CD14-positive monocyte (primary cell): ENCODE measurements at regions not wholly inside any gene's neighbourhood (a gene's known extent, or its start where the extent isn't known, plus 50 kb on each side); places are given as distances from the start of the nearest gene placed in this dataset.
A peak's percentile ranks its signal among the peaks of the same experiment; 100 is the strongest.
"Not testable (repeated sequence)": the region's sequence is repeated elsewhere in the genome, so short reads cannot be mapped to it uniquely, and the experiment has no call there.

Experiments
- DNase-seq, 3 donors: peaks; one replicate each; pipeline ENCODE4 v3.0.0-alpha.2; 2011 to 2022
- H2AFZ ChIP-seq: 2 replicates; pipeline ENCODE4 v1.6.0; 2012; ENCODE audit warnings: mild to moderate bottlenecking, low read depth, low read length, inconsistent platforms; ENCODE audit not compliant: insufficient read depth, poor library complexity, severe bottlenecking
- H3K27ac ChIP-seq, 2 donors: 1 replicate in 1 of 2; 2 replicates in 1 of 2; pipeline ENCODE4 v1.5.1; 2012 to 2013; ENCODE audit warnings: low read length in 2 of 2, control low read depth in 1 of 2, inconsistent platforms in 1 of 2, low read depth in 1 of 2, mild to moderate bottlenecking in 1 of 2
- H3K27me3 ChIP-seq, 2 donors: one replicate each; pipeline versions ENCODE4 v1.6.0 to v1.6.1; 2011 to 2013; ENCODE audit warnings: low read length in 2 of 2; ENCODE audit not compliant: control insufficient read depth in 2 of 2, insufficient read depth in 2 of 2
- H3K36me3 ChIP-seq, 2 donors: replicated peaks in 1 of 2; 1 replicate in 1 of 2; 2 replicates in 1 of 2; pipeline versions ENCODE4 v1.5.1 to v1.6.1; 2012 to 2013; ENCODE audit warnings: low read length in 2 of 2, control low read depth in 1 of 2, inconsistent platforms in 1 of 2, mild to moderate bottlenecking in 1 of 2; ENCODE audit not compliant: insufficient read depth in 2 of 2, control insufficient read depth in 1 of 2
- H3K4me1 ChIP-seq, 2 donors: 1 replicate in 1 of 2; 2 replicates in 1 of 2; pipeline versions ENCODE4 v1.5.1 to v1.6.1; 2012 to 2013; ENCODE audit warnings: low read length in 2 of 2, control low read depth in 1 of 2, inconsistent platforms in 1 of 2, mild to moderate bottlenecking in 1 of 2, moderate library complexity in 1 of 2; ENCODE audit not compliant: insufficient read depth in 2 of 2, control insufficient read depth in 1 of 2
- H3K4me2 ChIP-seq: replicated peaks from 2 replicates; pipeline ENCODE3; 2012; ENCODE audit warnings: low read length, moderate library complexity, mild to moderate bottlenecking; ENCODE audit not compliant: poor library complexity, severe bottlenecking; ENCODE audit errors: extremely low read depth
- H3K4me3 ChIP-seq, 3 experiments: fragments of 200-600 bp in 1 of 3; sonication (generic) in 1 of 3; replicated peaks in 1 of 3; 1 replicate in 2 of 3; 2 replicates in 1 of 3; pipeline ENCODE4 v1.5.1; 2011 to 2013; ENCODE audit warnings: low read length in 3 of 3, mild to moderate bottlenecking in 3 of 3, control low read depth in 2 of 3, low read depth in 2 of 3, inconsistent platforms in 1 of 3, moderate library complexity in 1 of 3
- H3K79me2 ChIP-seq: 2 replicates; pipeline ENCODE4 v1.6.0; 2012; ENCODE audit warnings: mild to moderate bottlenecking, control low read depth, inconsistent platforms, low read length, moderate library complexity; ENCODE audit not compliant: insufficient read depth
- H3K9ac ChIP-seq: 2 replicates; pipeline ENCODE4 v1.6.0; 2017; ENCODE audit warnings: low read length, mild to moderate bottlenecking; ENCODE audit not compliant: insufficient read depth, poor library complexity, severe bottlenecking
- H3K9me3 ChIP-seq, 2 donors: replicated peaks in 1 of 2; 1 replicate in 1 of 2; 2 replicates in 1 of 2; pipeline versions ENCODE4 v1.5.1 to v1.6.1; 2012 to 2013; ENCODE audit warnings: low read length in 2 of 2, control low read depth in 1 of 2; ENCODE audit not compliant: control insufficient read depth in 1 of 2, insufficient read depth in 1 of 2
- H4K20me1 ChIP-seq: 2 replicates; pipeline ENCODE4 v1.6.0; 2012; ENCODE audit warnings: mild to moderate bottlenecking, low read length, control low read depth, moderate library complexity; ENCODE audit not compliant: insufficient read depth
- H3K27ac Mint-ChIP-seq, 7 donors: one replicate each; pipeline ENCODE4 v1.8.0; 2020; ENCODE audit warnings: mild to moderate bottlenecking in 7 of 7, mixed read lengths in 7 of 7, moderate library complexity in 6 of 7, inconsistent platforms in 2 of 7
- H3K27me3 Mint-ChIP-seq, 3 donors: one replicate each; pipeline ENCODE4 v1.8.0; 2021 to 2022; ENCODE audit warnings: low read depth in 3 of 3, mild to moderate bottlenecking in 3 of 3, mixed read lengths in 3 of 3, moderate library complexity in 3 of 3, inconsistent platforms in 1 of 3
- H3K36me3 Mint-ChIP-seq, 2 donors: one replicate each; pipeline ENCODE4 v1.8.0; 2020; ENCODE audit warnings: mixed read lengths in 2 of 2, inconsistent platforms in 1 of 2, mild to moderate bottlenecking in 1 of 2
- H3K4me1 Mint-ChIP-seq: one replicate; pipeline ENCODE4 v1.8.0; 2020; ENCODE audit warnings: mild to moderate bottlenecking, mixed read lengths
- H3K4me3 Mint-ChIP-seq, 2 donors: one replicate each; pipeline ENCODE4 v1.8.0; 2020; ENCODE audit warnings: mild to moderate bottlenecking in 2 of 2, mixed read lengths in 2 of 2, moderate library complexity in 1 of 2
- H3K9me3 Mint-ChIP-seq, 7 donors: one replicate each; pipeline ENCODE4 v1.8.0; 2020 to 2022; ENCODE audit warnings: mixed read lengths in 7 of 7, mild to moderate bottlenecking in 6 of 7, moderate library complexity in 6 of 7, inconsistent platforms in 2 of 7
- WGBS: methylation state at CpG from one replicate; pipeline ENCODE4 v1.1.5; 2013; ENCODE audit warnings: missing lambda C conversion rate; ENCODE audit not compliant: insufficient coverage; 5-methylcytosine and 5-hydroxymethylcytosine counted together
- intact Hi-C, 2 donors: fragments of 100-400 bp; cut with micrococcal nuclease; formaldehyde crosslinking; loops; one replicate each; pipeline versions ENCODE4 v1.15.0 to v1.15.1; 2023
- TF ChIP-seq, protein P1 (sequence below): fragments of 200-600 bp; IDR thresholded peaks from one replicate; pipeline ENCODE4 v1.8.0; 2022; ENCODE audit warnings: antibody characterized with exemption, mild to moderate bottlenecking

GRCh38 chr2:224171226-224171625 is 132.1 kb upstream of the SERPINE2 start:
- Histone ChIP-seq H3K9me3 (no peaks in the 10 kb centered on the region), H3K27me3 (no peaks in the 10 kb centered on the region), H3K27ac (no peak overlapping the region), H4K20me1 (no peaks in the 10 kb centered on the region), H3K36me3 (no peaks in the 10 kb centered on the region), H3K4me2 (no peak overlapping the region), H3K79me2 (no peaks in the 10 kb centered on the region), H3K4me3 (no peak overlapping the region), H3K4me1 (no peaks in the 10 kb centered on the region), H2AFZ (no peak overlapping the region), H3K9ac (no peak overlapping the region)
- Mint-ChIP-seq H3K9me3 (peaks cover 0 to 6% (median 0%) of the 10 kb centered on the region in 7 donors), H3K27ac (no peak overlapping the region), H3K27me3 (peaks cover 0 to 2% (median 0%) of the 10 kb centered on the region in 3 donors), H3K36me3 (no peaks in the 10 kb centered on the region), H3K4me1 (no peaks in the 10 kb centered on the region), H3K4me3 (no peak overlapping the region)
- 78% methylated on average over 2 of the region's 3 CpGs for WGBS
- TF ChIP-seq, protein P1, sequence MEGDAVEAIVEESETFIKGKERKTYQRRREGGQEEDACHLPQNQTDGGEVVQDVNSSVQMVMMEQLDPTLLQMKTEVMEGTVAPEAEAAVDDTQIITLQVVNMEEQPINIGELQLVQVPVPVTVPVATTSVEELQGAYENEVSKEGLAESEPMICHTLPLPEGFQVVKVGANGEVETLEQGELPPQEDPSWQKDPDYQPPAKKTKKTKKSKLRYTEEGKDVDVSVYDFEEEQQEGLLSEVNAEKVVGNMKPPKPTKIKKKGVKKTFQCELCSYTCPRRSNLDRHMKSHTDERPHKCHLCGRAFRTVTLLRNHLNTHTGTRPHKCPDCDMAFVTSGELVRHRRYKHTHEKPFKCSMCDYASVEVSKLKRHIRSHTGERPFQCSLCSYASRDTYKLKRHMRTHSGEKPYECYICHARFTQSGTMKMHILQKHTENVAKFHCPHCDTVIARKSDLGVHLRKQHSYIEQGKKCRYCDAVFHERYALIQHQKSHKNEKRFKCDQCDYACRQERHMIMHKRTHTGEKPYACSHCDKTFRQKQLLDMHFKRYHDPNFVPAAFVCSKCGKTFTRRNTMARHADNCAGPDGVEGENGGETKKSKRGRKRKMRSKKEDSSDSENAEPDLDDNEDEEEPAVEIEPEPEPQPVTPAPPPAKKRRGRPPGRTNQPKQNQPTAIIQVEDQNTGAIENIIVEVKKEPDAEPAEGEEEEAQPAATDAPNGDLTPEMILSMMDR = no peak
- DNase-seq = no peak
- intact Hi-C loops = no loop called here

GRCh38 chr2:224169847-224170246 is 130.8 kb upstream of the SERPINE2 start:
- TF ChIP-seq, protein P1 = no peak
- H3K4me1 Mint-ChIP-seq = no peaks in the 10 kb centered on the region
- no peak overlapping the region for H2AFZ ChIP-seq
- peaks cover 0 to 2% (median 1%) of the 10 kb centered on the region in 3 donors for H3K27me3 Mint-ChIP-seq
- no peak for DNase-seq
- H3K4me3 Mint-ChIP-seq = no peak overlapping the region
- H3K4me2 ChIP-seq = no peak overlapping the region
- no peaks in the 10 kb centered on the region for H3K4me1 ChIP-seq
- no peak overlapping the region for H3K27ac ChIP-seq
- H3K36me3 Mint-ChIP-seq = no peaks in the 10 kb centered on the region
- no peaks in the 10 kb centered on the region for H3K27me3 ChIP-seq
- no peaks in the 10 kb centered on the region for H4K20me1 ChIP-seq
- 71% methylated on average over 1 of the region's 8 CpGs for WGBS
- intact Hi-C loops = no loop called here
- peaks cover 0 to 4% (median 0%) of the 10 kb centered on the region in 7 donors for H3K9me3 Mint-ChIP-seq
- H3K9ac ChIP-seq = no peak overlapping the region
- H3K4me3 ChIP-seq = no peak overlapping the region
- H3K9me3 ChIP-seq = no peaks in the 10 kb centered on the region
- peak overlapping the region in 1 of 7 donors; percentile 26 for H3K27ac Mint-ChIP-seq
- H3K36me3 ChIP-seq = no peaks in the 10 kb centered on the region
- no peaks in the 10 kb centered on the region for H3K79me2 ChIP-seq

DNA sequence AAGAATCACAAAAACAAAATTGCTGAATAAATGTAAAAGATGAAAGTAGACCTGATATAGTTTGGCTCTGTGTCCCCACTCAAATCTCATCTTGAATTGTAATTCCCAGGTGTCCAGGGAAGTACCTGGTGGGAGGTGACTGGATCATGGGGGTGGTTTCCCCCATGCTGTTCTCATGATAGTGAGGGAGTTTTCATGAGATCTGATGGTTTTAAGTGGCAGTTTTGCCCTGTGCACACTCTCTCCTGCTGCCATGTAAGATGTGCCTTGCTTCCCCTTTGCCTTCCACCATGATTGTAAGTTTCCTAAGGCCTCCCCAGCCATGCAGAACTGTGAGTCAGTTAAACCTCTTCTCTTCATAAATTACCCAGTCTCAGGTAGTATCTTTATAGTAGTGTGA is 128.7 kb upstream of the SERPINE2 start:
- H3K79me2 ChIP-seq, H3K27ac Mint-ChIP-seq, H3K4me1 Mint-ChIP-seq, H3K9me3 ChIP-seq, H3K36me3 ChIP-seq, H3K27me3 Mint-ChIP-seq, H3K4me1 ChIP-seq, H3K27ac ChIP-seq, H3K4me2 ChIP-seq, DNase-seq, intact Hi-C loops, H3K4me3 ChIP-seq, H3K36me3 Mint-ChIP-seq, H3K4me3 Mint-ChIP-seq, H3K9ac ChIP-seq, H2AFZ ChIP-seq, H4K20me1 ChIP-seq, H3K27me3 ChIP-seq: not testable (repeated sequence)
- H3K9me3 Mint-ChIP-seq = peaks cover 0 to 10% (median 3%) of the 10 kb centered on the region in 7 donors
